Activated CD4-positive, alpha-beta memory T cell treated with anti-CD3 and anti-CD28 coated beads, Interleukin-2, amount 10 ng/mL, durations not matched to agents 7 days and 5 days (primary cell): ENCODE measurements at regions not wholly inside any gene's neighbourhood (a gene's known extent, or its start where the extent isn't known, plus 50 kb on each side); places are given as distances from the start of the nearest gene placed in this dataset.

Experiments
- CTCF ChIA-PET: fragments of 350-600 bp; sonication (Branson Sonifier 250); formaldehyde crosslinking; loops from one replicate; lab custom pipeline; 2021; ENCODE audit warnings: antibody characterized with exemption, inconsistent platforms; lab: Charles Lee
- POLR2A ChIA-PET: fragments of 350-600 bp; sonication (Branson Sonifier 250); formaldehyde crosslinking; loops from one replicate; lab custom pipeline; 2021; ENCODE audit warnings: antibody characterized with exemption; lab: Charles Lee
- DNase-seq: peaks from one replicate; pipeline ENCODE4 v3.0.0-alpha.2; 2020
- H3K27ac Mint-ChIP-seq: one replicate; pipeline ENCODE4 v1.8.0; 2021; ENCODE audit warnings: mild to moderate bottlenecking, mixed read lengths
- H3K27me3 Mint-ChIP-seq: one replicate; pipeline ENCODE4 v1.8.0; 2021; ENCODE audit warnings: mixed read lengths
- H3K36me3 Mint-ChIP-seq: one replicate; pipeline ENCODE4 v1.8.0; 2021; ENCODE audit warnings: low read depth, mixed read lengths
- H3K4me1 Mint-ChIP-seq: one replicate; pipeline ENCODE4 v1.8.0; 2021; ENCODE audit warnings: mixed read lengths
- H3K4me3 Mint-ChIP-seq: one replicate; pipeline ENCODE4 v1.8.0; 2021; ENCODE audit warnings: mild to moderate bottlenecking, mixed read lengths
- H3K9me3 Mint-ChIP-seq: one replicate; pipeline ENCODE4 v1.8.0; 2021; ENCODE audit warnings: mixed read lengths

GRCh38 chr13:107291875-107292274, 723.9 kb upstream of the ARGLU1 start:
- H3K36me3 Mint-ChIP-seq: no peaks in the 10 kb centered on the region
- CTCF ChIA-PET: no interaction called here
- no peak overlapping the region for H3K27ac Mint-ChIP-seq
- DNase-seq: no peak
- no peaks in the 10 kb centered on the region for H3K27me3 Mint-ChIP-seq
- POLR2A ChIA-PET: no interaction called here
- H3K9me3 Mint-ChIP-seq: no peaks in the 10 kb centered on the region
- H3K4me1 Mint-ChIP-seq: no peaks in the 10 kb centered on the region
- H3K4me3 Mint-ChIP-seq: no peak overlapping the region

DNA sequence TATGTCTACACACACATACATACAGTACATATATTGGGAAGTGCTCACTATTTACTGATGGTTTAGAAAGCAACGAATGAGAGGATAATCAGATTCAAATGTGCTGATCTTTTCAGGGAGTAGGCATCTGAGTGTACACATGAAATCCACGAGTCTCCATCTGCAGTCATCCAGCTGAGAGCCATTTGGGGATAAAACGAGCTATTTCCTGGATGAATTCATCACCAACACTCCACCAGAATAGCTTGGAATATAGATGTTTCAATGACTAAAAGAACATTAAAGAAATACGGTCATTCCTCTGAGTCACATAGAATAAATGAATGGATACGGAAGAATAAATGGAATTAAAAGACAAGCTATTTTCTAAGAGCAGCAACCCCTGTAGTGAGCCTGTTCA, 721.6 kb upstream of the ARGLU1 start:
- POLR2A ChIA-PET: no interaction called here

GRCh38 chr13:107284173-107284572, 716.2 kb upstream of the ARGLU1 start:
- ChIA-PET CTCF (no interaction called here), POLR2A (no interaction called here)
- Mint-ChIP-seq H3K4me1 (no peaks in the 10 kb centered on the region), H3K36me3 (no peaks in the 10 kb centered on the region), H3K4me3 (no peak overlapping the region), H3K27ac (no peak overlapping the region), H3K27me3 (no peaks in the 10 kb centered on the region), H3K9me3 (peaks cover 4% of the 10 kb centered on the region)
- no peak for DNase-seq

More for the DNA sequence above, 721.6 kb upstream of the ARGLU1 start:
- CTCF ChIA-PET: interaction anchor here (0.7 kb wide), 1 partner anchor 406 kb away, joined by 4 read pairs; no protein-coding TSS in a partner anchor
- no peaks in the 10 kb centered on the region for H3K36me3 Mint-ChIP-seq
- DNase-seq: no peak
- no peak overlapping the region for H3K4me3 Mint-ChIP-seq
- H3K9me3 Mint-ChIP-seq: no peaks in the 10 kb centered on the region
- H3K4me1 Mint-ChIP-seq: no peaks in the 10 kb centered on the region
- H3K27ac Mint-ChIP-seq: no peak overlapping the region
- H3K27me3 Mint-ChIP-seq: no peaks in the 10 kb centered on the region

DNA sequence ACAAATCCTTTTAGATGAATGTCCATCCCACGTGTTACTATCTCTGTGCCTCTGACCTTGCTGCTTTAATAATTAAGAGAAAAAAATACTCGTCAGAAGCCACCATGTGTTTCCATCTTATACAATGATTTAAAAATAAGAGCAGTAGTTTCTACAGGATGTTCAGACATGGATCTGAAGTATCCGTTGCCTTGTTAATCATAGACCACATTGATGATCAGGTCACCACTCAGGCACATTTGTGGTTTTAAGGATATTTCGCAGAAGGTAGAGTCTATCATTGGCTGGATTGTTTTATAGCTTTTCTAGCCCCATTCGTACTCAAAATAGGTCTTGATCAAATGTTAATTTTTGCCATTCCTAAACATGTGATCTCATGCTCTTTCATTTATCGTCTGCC, 710.0 kb upstream of the ARGLU1 start:
- ChIA-PET POLR2A (no interaction called here), CTCF (interaction anchor here (0.5 kb wide), 1 partner anchor 74 kb away, joined by 8 read pairs; no protein-coding TSS in a partner anchor)
- no peak overlapping the region for H3K27ac Mint-ChIP-seq
- H3K4me1 Mint-ChIP-seq: no peaks in the 10 kb centered on the region
- H3K27me3 Mint-ChIP-seq: no peaks in the 10 kb centered on the region
- H3K4me3 Mint-ChIP-seq: no peak overlapping the region
- DNase-seq: no peak
- no peaks in the 10 kb centered on the region for H3K36me3 Mint-ChIP-seq
- peaks cover 6% of the 10 kb centered on the region for H3K9me3 Mint-ChIP-seq

GRCh38 chr13:107276936-107277335, 709.0 kb upstream of the ARGLU1 start:
- ChIA-PET POLR2A (no interaction called here), CTCF (no interaction called here)
- DNase-seq: no peak
- Mint-ChIP-seq H3K4me1 (no peaks in the 10 kb centered on the region), H3K36me3 (no peaks in the 10 kb centered on the region), H3K27ac (no peak overlapping the region), H3K27me3 (no peaks in the 10 kb centered on the region), H3K4me3 (no peak overlapping the region), H3K9me3 (peaks cover 4% of the 10 kb centered on the region)

DNA sequence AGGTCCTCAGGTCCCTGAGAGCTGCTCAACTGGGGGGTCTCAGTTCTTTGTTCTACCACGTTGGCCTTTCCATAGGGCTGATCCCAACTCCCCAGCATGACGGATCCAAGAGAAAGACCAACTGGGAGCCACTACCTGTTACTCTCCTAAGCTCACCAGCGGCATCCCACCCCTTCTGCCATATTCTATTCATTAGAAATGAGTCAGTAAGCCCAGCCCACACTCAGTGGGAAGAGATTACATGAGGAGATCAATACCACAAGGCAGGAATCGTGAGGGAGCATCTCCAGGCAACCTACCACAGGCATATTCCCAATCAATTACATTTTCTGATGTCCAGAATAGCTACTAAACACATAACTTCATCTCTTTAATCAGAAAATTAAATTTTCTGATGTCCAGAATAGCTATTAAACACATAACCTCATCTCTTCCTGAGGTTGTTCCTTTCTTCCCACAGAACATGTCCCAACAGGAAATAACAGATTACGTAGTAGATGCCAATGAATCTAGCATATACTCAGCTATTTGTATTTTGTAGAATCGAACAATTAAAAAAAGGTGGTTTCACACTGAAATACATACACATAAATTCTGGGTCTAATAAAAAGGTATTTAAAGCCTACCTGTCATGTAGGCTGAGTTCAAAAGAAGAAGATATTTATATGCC, 708.1 kb upstream of the ARGLU1 start:
- no peak for DNase-seq
- Mint-ChIP-seq H3K27ac (no peak overlapping the region), H3K36me3 (no peaks in the 10 kb centered on the region), H3K4me3 (no peak overlapping the region), H3K9me3 (peaks cover 2% of the 10 kb centered on the region), H3K4me1 (no peaks in the 10 kb centered on the region), H3K27me3 (no peaks in the 10 kb centered on the region)
- ChIA-PET CTCF (no interaction called here), POLR2A (no interaction called here)

- POLR2A ChIA-PET: no interaction called here
- no peaks in the 10 kb centered on the region for H3K4me1 Mint-ChIP-seq
- no peak overlapping the region for H3K27ac Mint-ChIP-seq
- no peak overlapping the region for H3K4me3 Mint-ChIP-seq
- DNase-seq: no peak
- peaks cover 2% of the 10 kb centered on the region for H3K9me3 Mint-ChIP-seq
- CTCF ChIA-PET: no interaction called here
- H3K27me3 Mint-ChIP-seq: no peaks in the 10 kb centered on the region
- H3K36me3 Mint-ChIP-seq: no peaks in the 10 kb centered on the region
Observed at GRCh38 chr13:107275312-107275711, 707.4 kb upstream of the ARGLU1 start.

GRCh38 chr13:107271227-107271626, 703.3 kb upstream of the ARGLU1 start:
- no peaks in the 10 kb centered on the region for H3K27me3 Mint-ChIP-seq
- H3K9me3 Mint-ChIP-seq: peaks cover 6% of the 10 kb centered on the region
- no peaks in the 10 kb centered on the region for H3K4me1 Mint-ChIP-seq
- H3K27ac Mint-ChIP-seq: no peak overlapping the region
- no peak for DNase-seq
- no peak overlapping the region for H3K4me3 Mint-ChIP-seq
- H3K36me3 Mint-ChIP-seq: no peaks in the 10 kb centered on the region
- CTCF ChIA-PET: no interaction called here
- POLR2A ChIA-PET: no interaction called here

DNA sequence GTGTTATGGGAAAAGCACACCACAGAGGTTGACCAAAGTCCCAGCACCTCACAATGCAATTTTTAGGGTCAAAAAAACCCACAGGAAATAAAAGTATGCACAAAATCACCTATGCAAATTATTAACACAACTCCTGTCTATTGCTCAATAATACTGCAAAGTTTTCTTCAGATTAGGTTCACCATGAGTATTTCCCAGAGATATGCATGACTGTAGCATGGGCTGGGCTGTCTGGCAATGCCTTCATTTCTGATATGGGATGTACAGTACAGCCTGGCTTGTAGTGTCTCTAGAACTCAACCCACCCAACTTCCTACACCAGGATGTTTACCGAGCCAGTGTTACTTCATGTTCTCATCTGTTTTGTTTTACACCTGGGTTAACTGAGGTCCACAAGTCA, 698.7 kb upstream of the ARGLU1 start:
- CTCF ChIA-PET: no interaction called here
- no peaks in the 10 kb centered on the region for H3K27me3 Mint-ChIP-seq

DNA sequence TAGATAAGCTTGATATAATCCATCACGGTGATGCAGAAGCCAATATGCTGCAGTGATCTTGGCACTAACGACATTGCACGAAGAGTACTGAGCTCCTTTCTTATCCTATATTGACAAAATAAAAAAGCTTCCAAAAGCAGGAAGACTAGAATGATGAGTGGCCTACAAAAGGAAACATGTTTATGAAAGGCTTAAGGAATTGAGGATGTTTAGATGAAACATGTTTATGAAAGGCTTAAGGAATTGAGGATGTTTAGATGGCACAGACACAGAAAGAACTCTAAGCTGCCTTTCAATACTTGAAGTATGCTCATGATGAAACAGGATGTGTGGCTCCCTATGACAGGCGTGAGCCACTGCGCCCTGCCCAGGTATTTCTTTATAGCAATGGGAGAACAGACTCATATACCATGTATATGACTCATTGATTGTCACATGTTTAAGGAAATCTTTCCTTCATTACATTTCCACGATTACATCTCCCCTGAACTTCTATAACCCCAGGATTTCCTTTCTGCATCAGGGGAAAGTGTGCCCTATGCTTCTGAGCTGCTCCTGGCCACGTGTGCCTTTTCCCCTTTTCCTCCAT, 690.8 kb upstream of the ARGLU1 start:
- Mint-ChIP-seq H3K9me3 (peaks cover 4% of the 10 kb centered on the region), H3K4me3 (no peak overlapping the region), H3K36me3 (no peaks in the 10 kb centered on the region), H3K27me3 (no peaks in the 10 kb centered on the region), H3K27ac (no peak overlapping the region), H3K4me1 (no peaks in the 10 kb centered on the region)
- ChIA-PET CTCF (no interaction called here), POLR2A (no interaction called here)
- DNase-seq: no peak

More for the DNA sequence above, 698.7 kb upstream of the ARGLU1 start:
- Mint-ChIP-seq H3K9me3 (peaks cover 7% of the 10 kb centered on the region), H3K36me3 (no peaks in the 10 kb centered on the region), H3K4me3 (no peak overlapping the region), H3K27ac (no peak overlapping the region), H3K4me1 (no peaks in the 10 kb centered on the region)
- POLR2A ChIA-PET: no interaction called here
- no peak for DNase-seq

GRCh38 chr13:107254392-107254791, 686.5 kb upstream of the ARGLU1 start:
- no peaks in the 10 kb centered on the region for H3K36me3 Mint-ChIP-seq
- no peak for DNase-seq
- POLR2A ChIA-PET: no interaction called here
- no peaks in the 10 kb centered on the region for H3K9me3 Mint-ChIP-seq
- no peak overlapping the region for H3K27ac Mint-ChIP-seq
- no peaks in the 10 kb centered on the region for H3K4me1 Mint-ChIP-seq
- no peaks in the 10 kb centered on the region for H3K27me3 Mint-ChIP-seq
- CTCF ChIA-PET: no interaction called here
- H3K4me3 Mint-ChIP-seq: no peak overlapping the region

GRCh38 chr13:107252428-107252827, 684.5 kb upstream of the ARGLU1 start:
- Mint-ChIP-seq H3K4me3 (no peak overlapping the region), H3K4me1 (no peaks in the 10 kb centered on the region), H3K36me3 (no peaks in the 10 kb centered on the region), H3K9me3 (no peaks in the 10 kb centered on the region), H3K27me3 (no peaks in the 10 kb centered on the region), H3K27ac (no peak overlapping the region)
- CTCF ChIA-PET: no interaction called here
- POLR2A ChIA-PET: no interaction called here
- no peak for DNase-seq

DNA sequence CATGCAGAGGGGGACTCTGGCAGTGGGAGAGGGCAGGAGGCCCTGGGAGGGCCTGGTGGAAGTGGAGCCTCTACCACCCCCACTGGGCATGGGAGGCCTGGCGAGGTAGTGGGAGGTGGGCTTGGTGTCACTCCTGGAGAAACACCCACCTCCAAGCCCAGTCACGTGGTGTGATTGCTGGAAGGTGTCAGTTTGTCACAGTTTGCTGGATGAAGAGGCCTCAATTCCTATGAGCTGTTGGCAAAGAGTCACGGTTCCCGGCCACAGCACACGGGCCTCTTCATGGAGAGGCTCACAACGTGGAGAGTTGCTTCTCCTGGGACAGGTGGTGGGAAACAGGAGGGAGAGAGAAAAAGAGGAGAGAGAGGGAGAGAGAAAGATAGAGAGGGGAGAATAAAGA, 684.1 kb upstream of the ARGLU1 start:
- ChIA-PET POLR2A (no interaction called here), CTCF (no interaction called here)
- no peak overlapping the region for H3K4me3 Mint-ChIP-seq
- H3K4me1 Mint-ChIP-seq: no peaks in the 10 kb centered on the region
- H3K9me3 Mint-ChIP-seq: no peaks in the 10 kb centered on the region
- no peak for DNase-seq
- H3K27ac Mint-ChIP-seq: no peak overlapping the region
- no peaks in the 10 kb centered on the region for H3K36me3 Mint-ChIP-seq
- H3K27me3 Mint-ChIP-seq: no peaks in the 10 kb centered on the region

GRCh38 chr13:107251341-107251740, 683.4 kb upstream of the ARGLU1 start:
- Mint-ChIP-seq H3K9me3 (no peaks in the 10 kb centered on the region), H3K4me1 (no peaks in the 10 kb centered on the region), H3K27ac (no peak overlapping the region), H3K4me3 (no peak overlapping the region), H3K27me3 (no peaks in the 10 kb centered on the region), H3K36me3 (no peaks in the 10 kb centered on the region)
- ChIA-PET POLR2A (no interaction called here), CTCF (no interaction called here)
- DNase-seq: no peak
